Neural cell (in vitro differentiated cells): ENCODE measurements at regions not wholly inside any gene's neighbourhood (a gene's known extent, or its start where the extent isn't known, plus 50 kb on each side); places are given as distances from the start of the nearest gene placed in this dataset.

Source experiments
- POLR2AphosphoS5 ChIP-seq: IDR thresholded peaks from 2 replicates; pipeline ENCODE4 v1.6.1; 2012
- TF ChIP-seq, protein P1 (sequence below): fragments of 450-650 bp; IDR thresholded peaks from 2 replicates; pipeline ENCODE4 v1.5.1; 2014; ENCODE audit warnings: antibody characterized with exemption, mild to moderate bottlenecking, moderate library complexity; ENCODE audit not compliant: poor library complexity, severe bottlenecking

DNA sequence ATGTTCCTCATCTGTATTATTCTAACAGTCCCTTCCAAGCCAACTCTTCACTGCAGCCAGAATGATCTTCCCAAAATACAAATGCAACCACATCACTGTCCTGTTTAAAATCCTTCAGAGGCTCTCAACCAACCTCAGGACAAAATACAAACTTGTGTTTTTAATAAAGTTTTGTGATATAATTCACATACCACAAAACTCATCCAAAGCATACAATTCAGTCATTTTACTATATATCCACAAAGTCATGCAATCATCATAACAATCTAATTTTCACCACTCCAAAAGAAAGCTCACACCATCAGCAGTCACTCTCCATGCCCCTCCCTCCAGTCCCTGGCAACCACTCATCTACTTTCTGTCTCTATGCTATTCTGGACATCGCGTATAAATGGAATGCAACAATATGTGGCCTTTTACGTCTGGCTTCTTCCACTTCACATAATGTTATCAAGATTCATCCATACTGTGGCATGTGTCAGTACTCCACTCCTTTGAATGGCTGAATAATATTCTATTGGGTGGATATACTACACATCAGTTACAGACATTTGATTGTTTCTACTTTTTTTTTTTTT lies 81.7 kb upstream of the DOCK9 start:
- TF ChIP-seq POLR2AphosphoS5, result no peak
- TF ChIP-seq, protein P1, sequence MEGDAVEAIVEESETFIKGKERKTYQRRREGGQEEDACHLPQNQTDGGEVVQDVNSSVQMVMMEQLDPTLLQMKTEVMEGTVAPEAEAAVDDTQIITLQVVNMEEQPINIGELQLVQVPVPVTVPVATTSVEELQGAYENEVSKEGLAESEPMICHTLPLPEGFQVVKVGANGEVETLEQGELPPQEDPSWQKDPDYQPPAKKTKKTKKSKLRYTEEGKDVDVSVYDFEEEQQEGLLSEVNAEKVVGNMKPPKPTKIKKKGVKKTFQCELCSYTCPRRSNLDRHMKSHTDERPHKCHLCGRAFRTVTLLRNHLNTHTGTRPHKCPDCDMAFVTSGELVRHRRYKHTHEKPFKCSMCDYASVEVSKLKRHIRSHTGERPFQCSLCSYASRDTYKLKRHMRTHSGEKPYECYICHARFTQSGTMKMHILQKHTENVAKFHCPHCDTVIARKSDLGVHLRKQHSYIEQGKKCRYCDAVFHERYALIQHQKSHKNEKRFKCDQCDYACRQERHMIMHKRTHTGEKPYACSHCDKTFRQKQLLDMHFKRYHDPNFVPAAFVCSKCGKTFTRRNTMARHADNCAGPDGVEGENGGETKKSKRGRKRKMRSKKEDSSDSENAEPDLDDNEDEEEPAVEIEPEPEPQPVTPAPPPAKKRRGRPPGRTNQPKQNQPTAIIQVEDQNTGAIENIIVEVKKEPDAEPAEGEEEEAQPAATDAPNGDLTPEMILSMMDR, result no peak
